Heart right ventricle (tissue), 16 donors: ENCODE measurements at regions not wholly inside any gene's neighbourhood (a gene's known extent, or its start where the extent isn't known, plus 50 kb on each side); places are given as distances from the start of the nearest gene placed in this dataset.

Experiments
- ATAC-seq, 8 donors: fragments of 200-7000 bp; cut with Tn5 transposase; one replicate each; pipeline ENCODE4 v1.9.1; 2020; ENCODE audit warnings: mild to moderate bottlenecking in 8 of 8, moderate library complexity in 8 of 8, moderate number of reproducible peaks in 1 of 8
- DNase-seq, 2 donors: peaks; one replicate each; pipeline ENCODE4 v3.0.0-alpha.2; 2020
- H3K27ac ChIP-seq, 10 donors: fragments of 200-600 bp; sonication (generic) in 2 of 10; one replicate each; pipeline versions ENCODE4 v1.5.0 to v1.8.0; 2020 to 2022; ENCODE audit warnings: mild to moderate bottlenecking in 3 of 10
- H3K27me3 ChIP-seq, 7 donors: fragments of 200-600 bp; one replicate each; pipeline ENCODE4 v1.8.0; 2021 to 2022; ENCODE audit warnings: mild to moderate bottlenecking in 2 of 7
- H3K36me3 ChIP-seq, 9 donors: fragments of 200-600 bp; sonication (generic) in 1 of 9; one replicate each; pipeline versions ENCODE4 v1.5.0 to v1.8.0; 2020 to 2022; ENCODE audit warnings: mild to moderate bottlenecking in 2 of 9
- H3K4me1 ChIP-seq, 9 donors: fragments of 200-600 bp; sonication (generic) in 1 of 9; one replicate each; pipeline versions ENCODE4 v1.5.0 to v1.8.0; 2020 to 2022; ENCODE audit warnings: mild to moderate bottlenecking in 4 of 9
- H3K4me3 ChIP-seq, 10 donors: fragments of 200-600 bp; sonication (generic) in 2 of 10; one replicate each; pipeline versions ENCODE4 v1.5.0 to v1.8.0; 2020 to 2022; ENCODE audit warnings: mild to moderate bottlenecking in 7 of 10, moderate library complexity in 2 of 10
- H3K9me3 ChIP-seq, 11 donors: fragments of 200-600 bp in 10 of 11; sonication (generic) in 2 of 11; one replicate each; pipeline versions ENCODE4 v1.5.0 to v1.8.0; 2013 to 2022; ENCODE audit warnings: mild to moderate bottlenecking in 2 of 11, control low read depth in 1 of 11, moderate library complexity in 1 of 11
- WGBS, 2 donors: extraction: QIAGEN DNeasy Blood & Tissue Kit; methylation state at CpG; one replicate each; pipeline ENCODE4 v1.1.7; 2013; ENCODE audit warnings: inconsistent platforms in 1 of 2; 5-methylcytosine and 5-hydroxymethylcytosine counted together
- intact Hi-C, 10 donors: fragments of 100-400 bp; cut with DNase I; formaldehyde crosslinking; loops; one replicate each; pipeline versions ENCODE4 v1.11.1 to v1.14.2; 2022
- TF ChIP-seq, protein P1 (sequence below), 9 donors: fragments of 200-600 bp; sonication (generic) in 2 of 9; IDR thresholded peaks; one replicate each; pipeline versions ENCODE4 v1.5.0 to v1.8.0; 2021 to 2022; ENCODE audit warnings: antibody characterized with exemption in 9 of 9, mild to moderate bottlenecking in 5 of 9, moderate library complexity in 1 of 9
- donor health status: Arrhythmogenic right ventricular cardiomyopathy.
- donor health status: ischemic (EF 13 %, LVEDD 7.1; RV severe dilation, severe dysfunction).
- donor health status: healthy with polysubstance abuse.
- donor health status: DM: no; HTN: yes; CAD: no.
- donor health status: DM: no; HTN: no; CAD: no.
- donor health status: ischemic (EF 25% LVEDD 6.9; RV normal size, moderate dysfunction).
- donor health status: ischemic (EF 25% LVEDD 5.7; RV mildly dilated, moderate dysfunction).
- donor health status: healthy.
- donor health status: DM: yes; HTN: yes; CAD: no.
- donor health status: Ischemic cardiomyopathy.
- donor health status: ischemic (EF 35%, LVEDD 5.7; RV mildly dilated, moderate dysfunction).
- donor health status: nonischemic (EF 11% LVEDD 7.7; RV severe dilation, severe dysfunction).
- donor health status: DM: yes; HTN: yes; CAD: no.
- donor health status: PGD.
- donor health status: ischemic (EF 29% LVEDD 5.4; RV normal size, mild dysfunction).
- donor health status: nonischemic (EF 23%, LVEDD 6.1; RV moderate dilation, normal function).

DNA sequence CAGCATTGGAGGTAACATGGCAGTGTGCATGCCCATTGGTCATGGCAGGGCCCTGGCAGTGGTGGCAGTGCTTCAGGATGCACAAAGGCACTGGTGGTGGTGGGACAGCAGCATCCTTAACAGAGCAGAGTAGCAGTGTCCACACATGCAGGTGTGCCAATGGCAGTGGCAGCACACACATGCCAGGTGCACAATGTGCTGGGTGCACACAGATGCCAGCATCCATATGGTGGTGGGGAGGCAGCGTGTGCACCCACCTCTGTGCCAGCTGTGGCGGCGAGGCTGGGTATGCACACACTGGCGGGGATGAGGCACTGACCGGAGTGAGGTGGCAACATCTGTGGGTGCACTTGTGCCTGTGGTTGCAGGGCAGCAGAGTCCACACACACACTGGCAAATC lies 150.6 kb downstream of the SI start:
- Histone ChIP-seq H3K27me3 (no peaks in the 10 kb centered on the region), H3K36me3 (no peaks in the 10 kb centered on the region), H3K27ac (no peak overlapping the region), H3K9me3 (peaks cover 0 to 9% (median 0%) of the 10 kb centered on the region in 11 donors), H3K4me3 (no peak overlapping the region), H3K4me1 (no peaks in the 10 kb centered on the region)
- WGBS, 2 donors, result 96 to 98% methylated on average over 5 of the region's 5 CpGs
- TF ChIP-seq, protein P1, sequence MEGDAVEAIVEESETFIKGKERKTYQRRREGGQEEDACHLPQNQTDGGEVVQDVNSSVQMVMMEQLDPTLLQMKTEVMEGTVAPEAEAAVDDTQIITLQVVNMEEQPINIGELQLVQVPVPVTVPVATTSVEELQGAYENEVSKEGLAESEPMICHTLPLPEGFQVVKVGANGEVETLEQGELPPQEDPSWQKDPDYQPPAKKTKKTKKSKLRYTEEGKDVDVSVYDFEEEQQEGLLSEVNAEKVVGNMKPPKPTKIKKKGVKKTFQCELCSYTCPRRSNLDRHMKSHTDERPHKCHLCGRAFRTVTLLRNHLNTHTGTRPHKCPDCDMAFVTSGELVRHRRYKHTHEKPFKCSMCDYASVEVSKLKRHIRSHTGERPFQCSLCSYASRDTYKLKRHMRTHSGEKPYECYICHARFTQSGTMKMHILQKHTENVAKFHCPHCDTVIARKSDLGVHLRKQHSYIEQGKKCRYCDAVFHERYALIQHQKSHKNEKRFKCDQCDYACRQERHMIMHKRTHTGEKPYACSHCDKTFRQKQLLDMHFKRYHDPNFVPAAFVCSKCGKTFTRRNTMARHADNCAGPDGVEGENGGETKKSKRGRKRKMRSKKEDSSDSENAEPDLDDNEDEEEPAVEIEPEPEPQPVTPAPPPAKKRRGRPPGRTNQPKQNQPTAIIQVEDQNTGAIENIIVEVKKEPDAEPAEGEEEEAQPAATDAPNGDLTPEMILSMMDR (IDR thresholded peaks at IDR 0.05), result no peak
- DNase-seq, result no peak
- ATAC-seq, result no peak
- intact Hi-C loops, result no loop called here

DNA sequence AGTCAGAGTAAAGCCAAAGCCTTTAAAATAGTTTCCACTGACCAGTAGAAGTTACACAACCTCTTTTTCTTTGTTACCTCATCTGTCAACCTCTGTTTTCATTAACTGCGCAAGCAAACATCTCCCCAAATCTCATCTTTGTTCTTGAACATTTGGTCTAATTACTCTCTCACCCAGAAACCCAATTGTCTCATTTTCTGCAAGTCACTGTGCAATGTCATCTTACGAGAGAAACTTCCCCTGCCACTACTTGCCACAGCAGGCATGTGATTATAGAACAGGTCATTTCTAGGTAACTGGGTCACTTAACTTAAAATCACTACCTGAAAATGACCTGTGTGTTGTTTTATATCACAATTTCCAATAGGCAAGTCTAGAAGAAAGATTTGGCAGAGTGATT lies 159.4 kb downstream of the SI start:
- TF ChIP-seq, protein P1 (IDR thresholded peaks at IDR 0.05), result no peak
- WGBS, 2 donors, result 68 to 75% methylated on average over 2 of the region's 2 CpGs
- no peak overlapping the region for H3K27ac ChIP-seq
- DNase-seq, result no peak
- intact Hi-C loops, result no loop called here
- no peaks in the 10 kb centered on the region for H3K27me3 ChIP-seq
- no peaks in the 10 kb centered on the region for H3K4me1 ChIP-seq
- ATAC-seq, result no peak
- no peaks in the 10 kb centered on the region for H3K36me3 ChIP-seq
- H3K9me3 ChIP-seq, result peaks cover 0 to 18% (median 0%) of the 10 kb centered on the region in 11 donors
- no peak overlapping the region for H3K4me3 ChIP-seq

DNA sequence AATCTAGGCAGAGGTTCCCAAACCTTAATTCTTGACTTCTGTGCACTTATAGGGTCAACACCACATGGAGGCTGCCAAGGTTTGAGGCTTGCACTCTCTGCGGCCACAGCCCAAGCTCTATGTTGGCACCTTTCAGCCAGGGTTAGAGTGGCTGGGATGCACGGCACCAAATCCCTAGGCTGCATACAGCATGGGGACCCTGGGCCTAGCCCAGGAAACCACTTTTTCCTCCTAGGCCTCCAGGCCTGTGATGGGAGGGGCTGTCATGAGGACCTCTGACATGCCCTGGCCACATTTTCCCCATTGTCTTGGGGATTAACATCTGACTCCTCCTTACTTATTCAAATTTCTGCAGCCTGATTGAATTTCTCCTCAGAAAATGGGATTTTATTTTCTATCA lies 165.4 kb downstream of the SI start:
- TF ChIP-seq, protein P1 (IDR thresholded peaks at IDR 0.05), result no peak
- no peak for ATAC-seq
- intact Hi-C loops, result no loop called here
- no peak for DNase-seq
- Histone ChIP-seq H3K27me3 (no peaks in the 10 kb centered on the region), H3K4me1 (no peaks in the 10 kb centered on the region), H3K36me3 (no peaks in the 10 kb centered on the region), H3K9me3 (peaks cover 0 to 16% (median 0%) of the 10 kb centered on the region in 11 donors), H3K4me3 (no peak overlapping the region), H3K27ac (no peak overlapping the region)
- 90 to 93% methylated on average over 2 of the region's 2 CpGs for WGBS, 2 donors

DNA sequence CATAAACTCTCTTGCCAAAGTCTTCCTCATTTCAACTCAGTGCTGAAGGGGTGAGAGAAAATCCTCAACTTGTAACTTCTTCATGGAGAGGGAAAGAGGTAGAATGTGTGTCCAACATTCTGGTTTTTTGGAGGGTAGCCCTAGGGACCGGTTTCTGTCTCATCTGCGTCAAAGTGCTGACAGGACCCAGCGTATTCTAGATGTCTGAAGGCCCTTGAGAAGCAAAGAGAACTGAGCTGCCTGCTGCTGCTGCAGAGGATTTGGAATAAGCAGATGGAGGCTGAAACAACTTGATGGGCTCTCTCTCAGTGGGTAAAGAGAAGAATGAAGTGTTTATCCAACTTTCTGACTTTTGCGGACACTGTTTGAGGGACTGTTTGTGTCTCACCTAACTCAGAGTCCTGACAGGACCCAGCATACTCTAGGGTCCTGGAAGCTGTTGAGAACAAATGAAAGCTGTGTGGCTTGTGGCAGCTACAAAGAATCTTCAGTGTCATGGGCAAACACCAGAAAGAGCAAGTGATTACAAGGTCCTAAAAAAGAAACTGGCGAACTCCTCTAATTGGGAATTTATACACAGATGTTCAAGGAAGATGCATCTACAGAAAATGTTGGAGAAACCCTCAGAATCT lies 174.4 kb downstream of the SI start:
- H3K9me3 ChIP-seq, result peaks cover 0 to 4% (median 0%) of the 10 kb centered on the region in 11 donors
- H3K4me3 ChIP-seq, result no peak overlapping the region
- H3K36me3 ChIP-seq, result no peaks in the 10 kb centered on the region
- no peak overlapping the region for H3K27ac ChIP-seq
- H3K27me3 ChIP-seq, result no peaks in the 10 kb centered on the region
- DNase-seq (no peak), ATAC-seq (no peak)
- 37 to 44% methylated on average over 5 of the region's 5 CpGs for WGBS, 2 donors
- no peaks in the 10 kb centered on the region for H3K4me1 ChIP-seq
- intact Hi-C loops, result no loop called here
- TF ChIP-seq, protein P1 (IDR thresholded peaks at IDR 0.05), result no peak
